BJ (cell line): ENCODE measurements at regions not wholly inside any gene's neighbourhood (a gene's known extent, or its start where the extent isn't known, plus 50 kb on each side); places are given as distances from the start of the nearest gene placed in this dataset.

Experiments
- CTCF ChIA-PET: fragments of 350-600 bp; formaldehyde crosslinking; extraction: SDS; loops from one replicate; lab custom pipeline; 2021; ENCODE audit warnings: antibody characterized with exemption, inconsistent platforms; lab: Yijun Ruan, JAX
- POLR2A ChIA-PET: fragments of 300-600 bp; sonication (Branson Sonifier 250); formaldehyde crosslinking; extraction: SDS; loops from one replicate; lab custom pipeline; 2021; ENCODE audit warnings: antibody characterized with exemption; lab: Charles Lee
- DNase-seq: peaks from one replicate; pipeline ENCODE4 v3.0.0-alpha.2; 2011; ENCODE audit warnings: low read depth
- H3K27me3 ChIP-seq: 2 replicates; pipeline ENCODE4 v1.6.0; 2011; ENCODE audit warnings: low read length; ENCODE audit not compliant: control insufficient read depth, insufficient read depth
- H3K36me3 ChIP-seq: 2 replicates; pipeline ENCODE4 v1.5.1; 2011; ENCODE audit warnings: low read length; ENCODE audit not compliant: control insufficient read depth, insufficient read depth
- H3K4me3 ChIP-seq: 2 replicates; pipeline ENCODE4 v1.5.1; 2011; ENCODE audit warnings: low read depth, mild to moderate bottlenecking, control low read depth, low read length
- CTCF ChIP-seq: IDR thresholded peaks from 2 replicates; pipeline ENCODE4 v1.5.1; 2011; ENCODE audit warnings: low read depth, mild to moderate bottlenecking, control low read depth, inconsistent platforms, low read length, moderate library complexity; ENCODE audit not compliant: insufficient read depth

GRCh38 chr22:22403771-22404170, 104.8 kb downstream of the ZNF280B start:
- POLR2A ChIA-PET, result no interaction called here
- CTCF ChIA-PET, result no interaction called here
- 0 out of 2 replicates have a peak, but pooled peaks cover 2% of the 10 kb centered on the region for H3K27me3 ChIP-seq
- DNase-seq, result no peak
- no peaks in the 10 kb centered on the region for H3K36me3 ChIP-seq
- no peak for TF ChIP-seq CTCF
- no peak overlapping the region for H3K4me3 ChIP-seq

GRCh38 chr22:22404598-22405284, 103.8 kb downstream of the ZNF280B start:
- POLR2A ChIA-PET, result no interaction called here
- CTCF ChIA-PET, result no interaction called here

GRCh38 chr22:22406445-22407027, 102.0 kb downstream of the ZNF280B start:
- Histone ChIP-seq H3K36me3 (no peaks in the 10 kb centered on the region), H3K4me3 (no peak overlapping the region), H3K27me3 (peaks cover under 1% of the 10 kb centered on the region; the same call in 1 of the 2 replicates)
- no peak for TF ChIP-seq CTCF
- CTCF ChIA-PET, result interaction anchor here (1.8 kb wide), 1 partner anchor 16 kb away, joined by 6 read pairs; no protein-coding TSS in a partner anchor
- POLR2A ChIA-PET, result no interaction called here
- no peak for DNase-seq

More at GRCh38 chr22:22404598-22405284, 103.8 kb downstream of the ZNF280B start:
- Histone ChIP-seq H3K4me3 (no peak overlapping the region), H3K27me3 (0 out of 2 replicates have a peak, but pooled peaks cover 2% of the 10 kb centered on the region), H3K36me3 (no peaks in the 10 kb centered on the region)
- DNase-seq, result no peak
- no peak for TF ChIP-seq CTCF

- ChIA-PET CTCF (interaction anchor here (1.8 kb wide), 1 partner anchor 16 kb away, joined by 6 read pairs; no protein-coding TSS in a partner anchor), POLR2A (no interaction called here)
- DNase-seq, result no peak
- Histone ChIP-seq H3K27me3 (no peaks in the 10 kb centered on the region; the same call in 1 of the 2 replicates), H3K36me3 (no peaks in the 10 kb centered on the region), H3K4me3 (no peak overlapping the region)
- TF ChIP-seq CTCF, result no peak
These were observed 101.5 kb downstream of the ZNF280B start for GRCh38 chr22:22407061-22407460.

- H3K36me3 ChIP-seq, result no peaks in the 10 kb centered on the region
- DNase-seq, result no peak
- TF ChIP-seq CTCF, result no peak
- H3K4me3 ChIP-seq, result no peak overlapping the region
- H3K27me3 ChIP-seq, result no peaks in the 10 kb centered on the region; the same call in 1 of the 2 replicates
- POLR2A ChIA-PET, result no interaction called here
- CTCF ChIA-PET, result interaction anchor here (0.7 to 1.7 kb wide), 4 partner anchors 14 to 201 kb away, joined by 3 to 4 read pairs (median 4); no protein-coding TSS in a partner anchor
These were observed 100.3 kb downstream of the ZNF280B start for GRCh38 chr22:22408269-22408668.
